Keratinocyte (primary cell): ENCODE measurements at regions not wholly inside any gene's neighbourhood (a gene's known extent, or its start where the extent isn't known, plus 50 kb on each side); places are given as distances from the start of the nearest gene placed in this dataset.

Experiments
- EZH2 ChIP-seq: IDR thresholded peaks from one replicate; pipeline ENCODE4 v1.6.1; 2012; ENCODE audit warnings: inconsistent platforms, mild to moderate bottlenecking, low read length, moderate library complexity
- TF ChIP-seq, protein P1 (sequence below), 3 experiments: IDR thresholded peaks in 1 of 3; conservative IDR thresholded peaks in 1 of 3; optimal IDR thresholded peaks in 1 of 3; 2 replicates in 2 of 3; 3 replicates in 1 of 3; pipeline versions ENCODE3 to v1.5.1; 2011; ENCODE audit warnings: low read length in 3 of 3, mild to moderate bottlenecking in 3 of 3, moderate library complexity in 2 of 3, control low read depth in 1 of 3, inconsistent platforms in 1 of 3; ENCODE audit not compliant: insufficient read depth in 2 of 3; ENCODE audit errors: extremely low read depth in 1 of 3

DNA sequence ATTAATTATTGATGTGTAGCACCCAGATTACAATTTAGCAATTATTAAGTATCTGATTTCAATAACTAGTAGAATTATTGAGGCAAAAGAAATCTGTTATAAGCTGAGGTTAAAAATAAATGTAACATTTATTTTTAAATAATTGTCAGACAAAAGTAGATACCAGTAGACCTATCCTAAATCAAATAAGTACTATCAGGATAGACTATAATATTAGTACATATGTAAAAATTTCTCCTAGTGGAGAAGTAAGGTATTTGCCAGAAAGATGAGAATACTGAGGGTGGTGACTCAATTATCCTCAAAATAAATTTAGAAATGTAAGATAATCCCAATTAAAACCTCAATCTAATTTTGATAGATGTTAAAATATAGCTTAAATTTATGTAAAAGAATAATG lies 377.8 kb upstream of the CHRM3 start:
- no peak for TF ChIP-seq EZH2
- TF ChIP-seq, protein P1, sequence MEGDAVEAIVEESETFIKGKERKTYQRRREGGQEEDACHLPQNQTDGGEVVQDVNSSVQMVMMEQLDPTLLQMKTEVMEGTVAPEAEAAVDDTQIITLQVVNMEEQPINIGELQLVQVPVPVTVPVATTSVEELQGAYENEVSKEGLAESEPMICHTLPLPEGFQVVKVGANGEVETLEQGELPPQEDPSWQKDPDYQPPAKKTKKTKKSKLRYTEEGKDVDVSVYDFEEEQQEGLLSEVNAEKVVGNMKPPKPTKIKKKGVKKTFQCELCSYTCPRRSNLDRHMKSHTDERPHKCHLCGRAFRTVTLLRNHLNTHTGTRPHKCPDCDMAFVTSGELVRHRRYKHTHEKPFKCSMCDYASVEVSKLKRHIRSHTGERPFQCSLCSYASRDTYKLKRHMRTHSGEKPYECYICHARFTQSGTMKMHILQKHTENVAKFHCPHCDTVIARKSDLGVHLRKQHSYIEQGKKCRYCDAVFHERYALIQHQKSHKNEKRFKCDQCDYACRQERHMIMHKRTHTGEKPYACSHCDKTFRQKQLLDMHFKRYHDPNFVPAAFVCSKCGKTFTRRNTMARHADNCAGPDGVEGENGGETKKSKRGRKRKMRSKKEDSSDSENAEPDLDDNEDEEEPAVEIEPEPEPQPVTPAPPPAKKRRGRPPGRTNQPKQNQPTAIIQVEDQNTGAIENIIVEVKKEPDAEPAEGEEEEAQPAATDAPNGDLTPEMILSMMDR (optimal IDR thresholded peaks at IDR 0.05 in 1 of 3, IDR thresholded peaks at IDR 0.05 in 1 of 3, conservative IDR thresholded peaks at IDR 0.05 in 1 of 3; ENCODE audit: extremely low read depth in 1 of 3, insufficient read depth in 2 of 3, low read length in 3 of 3), result no peak
